Trophoblast cell (in vitro differentiated cells and primary cell): ENCODE measurements at regions not wholly inside any gene's neighbourhood (a gene's known extent, or its start where the extent isn't known, plus 50 kb on each side); places are given as distances from the start of the nearest gene placed in this dataset.
"Not testable (repeated sequence)": the region's sequence is repeated elsewhere in the genome, so short reads cannot be mapped to it uniquely, and the experiment has no call there.

ENCODE experiments used
- DNase-seq, 2 donors: peaks; one replicate each; pipeline ENCODE4 v3.0.0-alpha.2; 2016
- H2AFZ ChIP-seq: 2 replicates; pipeline ENCODE4 v1.6.1; 2013; ENCODE audit warnings: low read length, moderate library complexity, mild to moderate bottlenecking; ENCODE audit not compliant: insufficient read depth, poor library complexity
- H2AK5ac ChIP-seq: 2 replicates; pipeline ENCODE4 v1.6.1; 2013; ENCODE audit warnings: mild to moderate bottlenecking, low read length
- H2BK120ac ChIP-seq: 2 replicates; pipeline ENCODE4 v1.6.1; 2013; ENCODE audit warnings: low read length, mild to moderate bottlenecking, moderate library complexity; ENCODE audit not compliant: insufficient read depth, poor library complexity
- H2BK12ac ChIP-seq: 2 replicates; pipeline ENCODE4 v1.6.1; 2013; ENCODE audit warnings: mild to moderate bottlenecking, low read length, moderate library complexity
- H2BK5ac ChIP-seq: 2 replicates; pipeline ENCODE4 v1.6.1; 2013; ENCODE audit warnings: low read length, low read depth, moderate library complexity, mild to moderate bottlenecking; ENCODE audit not compliant: poor library complexity
- H3K14ac ChIP-seq: 2 replicates; pipeline ENCODE4 v1.6.1; 2013; ENCODE audit warnings: mild to moderate bottlenecking, low read length
- H3K18ac ChIP-seq: 2 replicates; pipeline ENCODE4 v1.6.1; 2013; ENCODE audit warnings: mild to moderate bottlenecking, low read length
- H3K23ac ChIP-seq: 2 replicates; pipeline ENCODE4 v1.6.1; 2013; ENCODE audit warnings: low read length
- H3K27ac ChIP-seq: 2 replicates; pipeline ENCODE4 v1.5.1; 2013; ENCODE audit warnings: low read depth, mild to moderate bottlenecking, inconsistent platforms, low read length, moderate library complexity
- H3K27me3 ChIP-seq: 2 replicates; pipeline ENCODE4 v1.6.1; 2013; ENCODE audit warnings: inconsistent platforms, mild to moderate bottlenecking, low read length, moderate library complexity; ENCODE audit not compliant: insufficient read depth
- H3K36me3 ChIP-seq, 2 experiments: 1 replicate in 1 of 2; 2 replicates in 1 of 2; pipeline ENCODE4 v1.6.1; 2013; ENCODE audit warnings: low read length in 2 of 2, mild to moderate bottlenecking in 2 of 2, moderate library complexity in 1 of 2; ENCODE audit not compliant: insufficient read depth in 2 of 2, control insufficient read depth in 1 of 2
- H3K4ac ChIP-seq: 2 replicates; pipeline ENCODE4 v1.6.1; 2013; ENCODE audit warnings: low read depth, mild to moderate bottlenecking, low read length, moderate library complexity
- H3K4me1 ChIP-seq, 2 experiments: 1 replicate in 1 of 2; 2 replicates in 1 of 2; pipeline ENCODE4 v1.6.1; 2013; ENCODE audit warnings: low read length in 2 of 2, mild to moderate bottlenecking in 2 of 2, moderate library complexity in 1 of 2; ENCODE audit not compliant: insufficient read depth in 2 of 2, control insufficient read depth in 1 of 2
- H3K4me2 ChIP-seq: 2 replicates; pipeline ENCODE4 v1.6.1; 2013; ENCODE audit warnings: inconsistent platforms, mild to moderate bottlenecking, low read length, moderate library complexity
- H3K4me3 ChIP-seq: 2 replicates; pipeline ENCODE4 v1.5.1; 2013; ENCODE audit warnings: mild to moderate bottlenecking, low read depth, low read length, inconsistent platforms
- H3K79me1 ChIP-seq: one replicate; pipeline ENCODE4 v1.6.1; 2013; ENCODE audit warnings: low read length
- H3K79me2 ChIP-seq: 2 replicates; pipeline ENCODE4 v1.6.1; 2013; ENCODE audit warnings: low read length, mild to moderate bottlenecking; ENCODE audit not compliant: control insufficient read depth, insufficient read depth, poor library complexity
- H3K9ac ChIP-seq: 2 replicates; pipeline ENCODE4 v1.6.1; 2013; ENCODE audit warnings: mild to moderate bottlenecking, low read length
- H3K9me3 ChIP-seq: 2 replicates; pipeline ENCODE4 v1.6.1; 2013; ENCODE audit warnings: low read depth, mild to moderate bottlenecking, control low read depth, inconsistent platforms, low read length; ENCODE audit not compliant: insufficient read depth
- H4K12ac ChIP-seq: 2 replicates; pipeline ENCODE4 v1.6.1; 2013; ENCODE audit warnings: low read depth, mild to moderate bottlenecking, low read length, moderate library complexity
- H4K8ac ChIP-seq: 2 replicates; pipeline ENCODE4 v1.6.1; 2013; ENCODE audit warnings: low read depth, mild to moderate bottlenecking, low read length, moderate library complexity
- H4K91ac ChIP-seq: one replicate; pipeline ENCODE4 v1.6.1; 2013; ENCODE audit warnings: low read depth, mild to moderate bottlenecking, low read length, moderate library complexity
- whole genome bisulfite sequencing: extraction: QIAGEN DNeasy Blood & Tissue Kit; methylation state at CpG from one replicate; pipeline ENCODE4 v1.1.7; 2013; ENCODE audit warnings: missing lambda C conversion rate; ENCODE audit not compliant: insufficient read length, insufficient coverage; ENCODE audit errors: extremely low coverage; 5-methylcytosine and 5-hydroxymethylcytosine counted together

GRCh38 chr5:122693963-122694362 lies 80.9 kb upstream of the SNX2 start:
- Histone ChIP-seq H3K4ac (no peak overlapping the region), H2BK5ac (no peak overlapping the region), H4K8ac (no peak overlapping the region), H3K23ac (no peak overlapping the region), H2BK120ac (no peak overlapping the region), H4K91ac (no peak overlapping the region), H3K4me1 (peaks cover 4% of the 10 kb centered on the region in 2 experiments), H2AK5ac (no peak overlapping the region), H3K4me2 (no peak overlapping the region), H3K36me3 (no peaks in the 10 kb centered on the region), H4K12ac (no peak overlapping the region), H3K27me3 (no peaks in the 10 kb centered on the region), H2AFZ (no peak overlapping the region), H3K9ac (no peak overlapping the region), H2BK12ac (no peak overlapping the region), H3K4me3 (no peak overlapping the region), H3K18ac (no peak overlapping the region), H3K27ac (no peak overlapping the region), H3K14ac (no peak overlapping the region), H3K79me2 (no peaks in the 10 kb centered on the region), H3K79me1 (peaks cover 2% of the 10 kb centered on the region), H3K9me3 (no peaks in the 10 kb centered on the region)
- DNase-seq: peak in 1 of 2 donors; percentile 9
- no CpG with 5 or more reads among the region's 3 CpGs for WGBS

DNA sequence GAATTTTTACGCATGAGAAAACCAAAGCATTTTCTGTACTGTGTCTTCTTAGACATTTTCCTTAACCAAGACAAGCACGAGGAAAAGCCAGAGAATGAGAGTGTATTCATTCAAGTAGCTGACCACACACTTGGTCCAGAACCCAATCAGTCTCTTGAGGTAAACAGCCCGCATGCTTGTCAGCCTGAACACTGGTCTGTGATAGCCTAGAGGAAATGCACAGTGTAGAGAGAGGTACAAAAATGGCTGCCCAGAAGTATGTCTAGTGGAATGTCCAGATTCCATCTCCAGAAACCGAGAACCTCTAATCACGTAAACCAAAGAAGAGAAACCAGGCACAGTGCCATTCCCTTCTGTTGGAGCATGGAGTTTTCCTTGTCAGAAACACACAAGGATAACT lies 80.0 kb upstream of the SNX2 start:
- DNase-seq: peak; percentile 87 to 91
- peaks cover 2% of the 10 kb centered on the region for H3K79me1 ChIP-seq
- H4K12ac ChIP-seq: no peak overlapping the region
- no peak overlapping the region for H2BK12ac ChIP-seq
- H2AFZ ChIP-seq: no peak overlapping the region
- H3K9ac ChIP-seq: no peak overlapping the region
- no peak overlapping the region for H3K23ac ChIP-seq
- H4K8ac ChIP-seq: no peak overlapping the region
- H2BK120ac ChIP-seq: no peak overlapping the region
- H3K9me3 ChIP-seq: no peaks in the 10 kb centered on the region
- no peak overlapping the region for H3K18ac ChIP-seq
- H3K4me1 ChIP-seq: peaks cover 4% of the 10 kb centered on the region in 2 experiments
- no peak overlapping the region for H3K27ac ChIP-seq
- H4K91ac ChIP-seq: no peak overlapping the region
- H3K79me2 ChIP-seq: no peaks in the 10 kb centered on the region
- no peak overlapping the region for H2AK5ac ChIP-seq
- H3K36me3 ChIP-seq: no peaks in the 10 kb centered on the region
- no CpG with 5 or more reads among the region's 5 CpGs for WGBS
- H3K14ac ChIP-seq: no peak overlapping the region
- H3K4me2 ChIP-seq: no peak overlapping the region
- no peak overlapping the region for H3K4me3 ChIP-seq
- no peak overlapping the region for H3K4ac ChIP-seq
- no peak overlapping the region for H2BK5ac ChIP-seq
- no peaks in the 10 kb centered on the region for H3K27me3 ChIP-seq

- not testable (repeated sequence) for H2BK12ac ChIP-seq, H2AFZ ChIP-seq, H3K14ac ChIP-seq, H3K4me3 ChIP-seq, H3K23ac ChIP-seq, H3K4ac ChIP-seq, H4K12ac ChIP-seq, H3K36me3 ChIP-seq, H3K4me1 ChIP-seq, H3K79me1 ChIP-seq, H3K9me3 ChIP-seq, H3K4me2 ChIP-seq, H3K79me2 ChIP-seq, H3K9ac ChIP-seq, H4K91ac ChIP-seq, H3K18ac ChIP-seq, DNase-seq, H4K8ac ChIP-seq, H3K27me3 ChIP-seq, H2BK120ac ChIP-seq, H2BK5ac ChIP-seq, H2AK5ac ChIP-seq, H3K27ac ChIP-seq
- WGBS: no CpG with 5 or more reads among the region's 4 CpGs
These were observed 78.1 kb upstream of the SNX2 start for GRCh38 chr5:122696735-122697134.

- H4K12ac ChIP-seq: no peak overlapping the region
- no peak overlapping the region for H3K4me2 ChIP-seq
- H3K4ac ChIP-seq: no peak overlapping the region
- H3K27ac ChIP-seq: no peak overlapping the region
- H3K79me2 ChIP-seq: no peaks in the 10 kb centered on the region
- H3K9ac ChIP-seq: no peak overlapping the region
- H2AK5ac ChIP-seq: no peak overlapping the region
- no peak overlapping the region for H3K18ac ChIP-seq
- H3K79me1 ChIP-seq: peaks cover 2% of the 10 kb centered on the region
- H2BK12ac ChIP-seq: no peak overlapping the region
- peaks cover 4% of the 10 kb centered on the region in 2 experiments for H3K4me1 ChIP-seq
- no peaks in the 10 kb centered on the region for H3K9me3 ChIP-seq
- no peak overlapping the region for H3K4me3 ChIP-seq
- WGBS: no CpG with 5 or more reads among the region's 2 CpGs
- no peak overlapping the region for H3K23ac ChIP-seq
- no peaks in the 10 kb centered on the region for H3K36me3 ChIP-seq
- DNase-seq: no peak
- no peak overlapping the region for H3K14ac ChIP-seq
- no peak overlapping the region for H2AFZ ChIP-seq
- H2BK5ac ChIP-seq: no peak overlapping the region
- H3K27me3 ChIP-seq: no peaks in the 10 kb centered on the region
- H4K8ac ChIP-seq: no peak overlapping the region
- H4K91ac ChIP-seq: no peak overlapping the region
- no peak overlapping the region for H2BK120ac ChIP-seq
These were observed 77.7 kb upstream of the SNX2 start for GRCh38 chr5:122697191-122697590.
